ENCODE measurements at regions not wholly inside any gene's neighbourhood (a gene's known extent, or its start where the extent isn't known, plus 50 kb on each side); places are given as distances from the start of the nearest gene placed in this dataset.

- Histone ChIP-seq H3K4me1 (no peaks in the 10 kb centered on the region), H3K36me3 (no peaks in the 10 kb centered on the region), H3K27ac (no peak overlapping the region), H3K9me3 (no peaks in the 10 kb centered on the region), H3K4me3 (no peak overlapping the region), H3K27me3 (no peaks in the 10 kb centered on the region)
- intact Hi-C loops (cut with DNase I; ENCODE audit: low total_unique reads), result no loop called here
- 53 to 80% (median 64%) methylated on average over 2 of the region's 2 CpGs for WGBS, 5 donors
- no peak for TF ChIP-seq EP300 (IDR thresholded peaks at IDR 0.05)
- no peak for TF ChIP-seq POLR2A (IDR thresholded peaks at IDR 0.05)
- no peak for TF ChIP-seq CTCF (IDR thresholded peaks at IDR 0.05)
- TF ChIP-seq POLR2AphosphoS5 (IDR thresholded peaks at IDR 0.05), result no peak
- no peak for DNase-seq
Measured at GRCh38 chr6:63486196-63486595, 86.1 kb upstream of the LOC128125822 start.

- no peak overlapping the region for H3K4me3 ChIP-seq
- no peaks in the 10 kb centered on the region for H3K9me3 ChIP-seq
- no peaks in the 10 kb centered on the region for H3K36me3 ChIP-seq
- H3K27ac ChIP-seq, result no peak overlapping the region
- intact Hi-C loops (cut with DNase I; ENCODE audit: low total_unique reads), result no loop called here
- no peak for DNase-seq
- TF ChIP-seq CTCF (IDR thresholded peaks at IDR 0.05) (no peak), POLR2A (IDR thresholded peaks at IDR 0.05) (no peak), EP300 (IDR thresholded peaks at IDR 0.05) (no peak), POLR2AphosphoS5 (IDR thresholded peaks at IDR 0.05) (no peak)
- no peaks in the 10 kb centered on the region for H3K27me3 ChIP-seq
- H3K4me1 ChIP-seq, result peaks cover 0 to 3% (median 0%) of the 10 kb centered on the region in 4 donors
- WGBS, 5 donors, result 57 to 68% (median 64%) methylated on average over 8 to 9 of the region's 9 CpGs
Measured at GRCh38 chr6:63487103-63487813, 85.0 kb upstream of the LOC128125822 start.

GRCh38 chr6:63491119-63491518 is 81.2 kb upstream of the LOC128125822 start:
- Histone ChIP-seq H3K27me3 (no peaks in the 10 kb centered on the region), H3K4me3 (no peak overlapping the region), H3K9me3 (no peaks in the 10 kb centered on the region), H3K4me1 (peaks cover 0 to 10% (median 1%) of the 10 kb centered on the region in 4 donors), H3K36me3 (no peaks in the 10 kb centered on the region), H3K27ac (no peak overlapping the region)
- no peak for DNase-seq
- WGBS, 5 donors, result 83 to 93% (median 90%) methylated on average over 2 of the region's 2 CpGs
- TF ChIP-seq POLR2AphosphoS5 (IDR thresholded peaks at IDR 0.05) (no peak), POLR2A (IDR thresholded peaks at IDR 0.05) (no peak), CTCF (IDR thresholded peaks at IDR 0.05) (no peak), EP300 (IDR thresholded peaks at IDR 0.05) (no peak)
- intact Hi-C loops (cut with DNase I; ENCODE audit: low total_unique reads), result no loop called here

GRCh38 chr6:63492476-63492875 is 79.8 kb upstream of the LOC128125822 start:
- Histone ChIP-seq H3K9me3 (no peaks in the 10 kb centered on the region), H3K36me3 (no peaks in the 10 kb centered on the region), H3K4me1 (peaks cover 0 to 10% (median 2%) of the 10 kb centered on the region in 4 donors), H3K27me3 (no peaks in the 10 kb centered on the region), H3K27ac (no peak overlapping the region), H3K4me3 (no peak overlapping the region)
- no peak for DNase-seq
- 8 to 42% (median 22%) methylated on average over 2 of the region's 2 CpGs for WGBS, 5 donors
- TF ChIP-seq CTCF (IDR thresholded peaks at IDR 0.05) (no peak), EP300 (IDR thresholded peaks at IDR 0.05) (no peak), POLR2A (IDR thresholded peaks at IDR 0.05) (no peak), POLR2AphosphoS5 (IDR thresholded peaks at IDR 0.05) (no peak)
- intact Hi-C loops (cut with DNase I; ENCODE audit: low total_unique reads), result no loop called here

Measured in stomach (tissue), 8 donors.